LoVo (cell line): ENCODE measurements at regions not wholly inside any gene's neighbourhood (a gene's known extent, or its start where the extent isn't known, plus 50 kb on each side); places are given as distances from the start of the nearest gene placed in this dataset.

Experiments
- DNase-seq: peaks from one replicate; pipeline ENCODE4 v3.0.0-alpha.2; 2016; ENCODE audit warnings: low spot score

DNA sequence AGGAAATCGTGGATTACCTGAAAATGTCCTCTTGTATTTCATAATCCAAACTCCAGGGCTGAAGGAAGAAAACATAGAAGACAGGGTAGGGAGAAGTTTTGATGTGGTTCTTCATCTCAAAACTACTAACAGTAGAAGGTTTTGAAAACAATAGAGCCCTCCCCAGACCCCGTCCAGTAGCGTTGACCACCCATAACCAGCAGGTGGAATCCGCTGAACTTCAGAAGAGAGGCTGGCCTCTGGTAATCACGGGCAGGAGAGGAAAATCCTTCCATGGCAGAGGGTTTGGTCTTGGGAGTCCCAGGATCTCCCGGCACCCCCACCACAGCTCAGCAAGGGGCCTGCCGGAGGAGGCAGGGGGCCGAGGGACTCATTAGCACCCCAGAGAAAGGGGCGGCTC is 333.4 kb upstream of the RNF32 start:
- DNase-seq = no peak

- no peak for DNase-seq
Measured at GRCh38 chr7:156305351-156305750, 335.2 kb upstream of the RNF32 start.

DNA sequence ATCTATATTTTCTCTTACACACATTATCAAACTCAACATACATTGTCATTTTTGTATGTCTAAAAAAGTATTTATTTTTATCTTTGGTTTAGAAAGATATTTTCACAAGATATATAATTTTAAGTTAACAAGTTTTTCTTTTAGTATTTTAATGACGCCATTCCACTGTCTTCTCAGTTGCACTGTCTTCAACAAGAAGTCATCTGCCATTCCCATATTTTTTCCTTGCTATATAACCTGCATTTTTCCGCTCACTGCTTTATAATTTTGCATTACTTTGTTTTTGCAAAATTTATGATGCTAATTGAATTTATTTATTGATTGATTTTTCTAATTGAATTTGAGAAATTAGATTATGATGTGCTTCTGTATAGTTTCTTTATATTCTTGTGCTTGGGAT is 357.8 kb upstream of the RNF32 start:
- no peak for DNase-seq

DNA sequence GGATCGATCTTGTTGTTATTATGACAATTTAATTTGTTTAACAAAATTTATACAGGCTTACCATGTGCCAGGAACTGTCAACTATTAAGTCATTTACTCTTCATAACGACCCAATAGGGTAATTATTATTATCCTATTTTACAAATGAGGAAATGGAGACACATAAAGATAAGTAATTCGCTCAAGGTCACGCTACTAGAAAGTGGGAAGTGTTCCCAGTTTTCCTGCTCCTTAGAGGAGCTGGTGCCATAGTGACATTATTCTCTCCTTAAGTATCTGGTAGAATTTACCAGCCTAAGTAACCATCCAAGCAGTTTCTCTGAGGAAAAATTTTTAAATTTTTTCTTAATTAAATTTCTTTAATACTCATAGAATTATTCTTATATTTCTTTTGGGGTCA is 360.9 kb upstream of the RNF32 start:
- DNase-seq = no peak

- DNase-seq = no peak
Measured at GRCh38 chr7:156275292-156275691, 365.3 kb upstream of the RNF32 start.

DNA sequence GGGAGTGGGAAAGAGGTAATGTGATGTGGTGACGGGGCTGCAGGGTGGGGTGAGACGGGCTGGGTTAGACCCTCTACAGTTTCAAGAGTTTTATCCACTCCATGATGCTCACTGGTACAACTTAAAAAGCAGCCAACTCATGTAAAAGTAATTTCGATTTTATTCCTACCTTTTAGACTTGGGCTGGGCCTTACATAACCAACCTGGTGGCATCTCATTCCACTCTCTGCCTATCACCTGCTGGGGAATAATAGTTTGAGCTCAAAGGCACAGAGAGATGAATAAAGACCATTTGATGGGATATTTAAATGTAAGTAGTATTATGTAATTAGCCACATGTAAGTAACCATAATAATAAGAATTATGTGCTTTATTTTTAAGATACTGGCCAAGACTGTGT is 366.0 kb upstream of the RNF32 start:
- no peak for DNase-seq

DNA sequence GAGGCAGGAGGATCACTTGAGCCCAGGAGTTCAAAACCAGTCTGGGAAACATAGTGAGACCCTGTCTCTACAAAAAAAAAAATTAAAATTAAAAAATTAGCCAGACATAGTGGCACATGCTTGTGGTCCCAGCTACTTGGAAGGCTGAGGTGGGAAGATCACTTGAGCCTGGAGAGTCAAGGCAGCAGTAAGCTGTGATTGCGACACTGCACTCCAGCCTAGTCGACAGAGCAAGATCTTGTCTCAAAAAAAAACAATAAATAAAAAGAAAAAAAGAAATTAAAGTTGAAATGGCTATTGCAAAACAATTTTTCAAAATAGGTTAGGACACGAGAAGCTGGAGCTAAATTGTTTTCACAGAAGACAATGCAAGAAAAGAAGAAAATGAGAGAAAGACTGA is 379.0 kb upstream of the RNF32 start:
- no peak for DNase-seq

DNA sequence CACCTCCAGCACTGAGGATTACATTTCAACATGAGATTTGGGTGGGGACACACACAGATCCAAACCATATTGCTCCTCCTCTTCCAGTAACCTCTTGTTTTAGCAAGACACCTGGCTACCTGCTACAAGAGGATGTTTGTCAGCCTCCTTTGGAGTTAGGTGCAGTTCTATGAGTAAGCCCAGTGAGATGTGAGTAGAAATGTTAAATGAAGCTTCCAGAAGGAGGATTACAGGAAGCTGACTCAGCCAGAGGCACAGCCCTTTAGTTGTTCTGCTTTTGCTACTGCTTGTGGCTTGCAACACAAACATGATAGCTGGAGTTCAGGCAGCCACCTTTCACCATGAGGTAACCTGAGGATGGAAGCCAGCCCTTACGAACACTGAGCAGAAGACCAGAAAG is 382.7 kb upstream of the RNF32 start:
- DNase-seq = no peak

- no peak for DNase-seq
Measured at GRCh38 chr7:156255635-156256034, 384.9 kb upstream of the RNF32 start.

DNA sequence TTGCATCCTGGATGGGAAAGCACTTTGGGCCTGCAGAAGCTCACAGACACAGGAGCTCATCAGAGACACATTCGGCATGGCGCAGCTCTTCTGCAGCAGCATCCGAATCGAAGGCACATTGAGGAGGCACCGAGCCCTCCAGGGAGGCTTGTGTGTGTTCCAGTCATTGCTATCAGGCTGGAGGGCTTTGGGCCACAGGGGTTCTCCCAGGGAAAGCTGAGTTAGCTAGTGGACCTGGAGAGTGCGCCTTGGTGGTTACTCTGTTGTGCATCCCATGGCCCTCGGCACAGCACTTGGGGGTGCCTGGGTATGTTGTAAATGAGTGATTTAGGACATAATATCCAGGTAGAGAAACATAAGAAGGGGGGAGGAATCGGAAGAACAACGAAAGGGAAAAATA is 388.7 kb upstream of the RNF32 start:
- DNase-seq = no peak

DNA sequence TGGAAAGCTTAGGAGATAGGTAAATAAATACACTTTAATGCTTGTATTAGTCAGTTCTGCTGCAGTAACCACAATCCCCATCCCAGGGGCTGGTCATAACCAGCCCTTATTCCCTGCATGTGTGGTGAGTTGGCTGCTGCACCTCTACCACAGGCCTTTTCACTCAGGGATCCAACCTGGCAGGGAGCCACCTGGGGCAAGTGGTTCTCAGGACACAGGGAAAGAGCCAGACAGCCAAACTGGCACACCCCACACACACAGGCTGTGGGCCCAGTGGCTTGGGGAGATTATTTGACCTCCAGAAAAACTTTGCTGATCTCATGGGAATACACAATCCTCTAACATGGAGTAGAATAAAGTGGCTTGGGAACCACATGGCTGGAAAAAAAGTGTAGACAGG is 400.0 kb upstream of the RNF32 start:
- no peak for DNase-seq

DNA sequence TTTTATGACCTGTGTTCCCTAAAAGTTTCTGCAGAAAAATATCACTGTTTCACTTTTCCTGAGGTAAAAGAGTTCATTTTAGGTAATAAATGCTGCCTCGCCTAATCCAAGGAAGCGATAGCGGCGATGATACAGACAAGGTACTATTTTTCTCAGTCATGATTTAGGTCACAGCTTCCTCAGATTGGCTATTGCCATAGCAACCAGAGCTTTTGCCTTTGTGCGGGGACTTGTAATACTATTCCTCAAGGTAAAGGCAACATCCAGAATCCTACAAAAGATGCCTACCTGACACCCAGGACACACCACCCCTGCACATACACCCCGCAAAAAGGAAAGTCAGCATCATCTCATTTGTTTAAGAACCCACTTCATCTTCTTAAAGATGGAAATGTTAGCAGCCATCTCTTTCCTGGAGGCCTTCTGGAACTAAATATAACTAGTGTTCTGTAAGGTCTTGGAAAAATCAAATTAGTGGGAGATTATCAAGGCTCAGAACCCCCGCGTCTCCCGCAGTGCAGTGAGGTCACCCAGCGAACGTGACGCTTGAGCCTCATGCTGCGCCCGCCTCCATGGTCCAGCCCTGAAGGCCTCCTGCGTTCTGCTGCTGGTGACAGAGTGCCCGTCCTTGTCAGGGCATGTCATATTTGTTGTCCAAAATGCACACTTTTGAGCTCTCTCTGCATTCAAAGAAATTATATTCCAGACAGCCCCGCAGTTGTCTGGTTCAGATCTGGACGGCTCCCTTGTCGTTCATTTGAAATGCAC is 402.0 kb upstream of the RNF32 start:
- DNase-seq = no peak

- DNase-seq = no peak
Measured at GRCh38 chr7:156237614-156238013, 403.0 kb upstream of the RNF32 start.

DNA sequence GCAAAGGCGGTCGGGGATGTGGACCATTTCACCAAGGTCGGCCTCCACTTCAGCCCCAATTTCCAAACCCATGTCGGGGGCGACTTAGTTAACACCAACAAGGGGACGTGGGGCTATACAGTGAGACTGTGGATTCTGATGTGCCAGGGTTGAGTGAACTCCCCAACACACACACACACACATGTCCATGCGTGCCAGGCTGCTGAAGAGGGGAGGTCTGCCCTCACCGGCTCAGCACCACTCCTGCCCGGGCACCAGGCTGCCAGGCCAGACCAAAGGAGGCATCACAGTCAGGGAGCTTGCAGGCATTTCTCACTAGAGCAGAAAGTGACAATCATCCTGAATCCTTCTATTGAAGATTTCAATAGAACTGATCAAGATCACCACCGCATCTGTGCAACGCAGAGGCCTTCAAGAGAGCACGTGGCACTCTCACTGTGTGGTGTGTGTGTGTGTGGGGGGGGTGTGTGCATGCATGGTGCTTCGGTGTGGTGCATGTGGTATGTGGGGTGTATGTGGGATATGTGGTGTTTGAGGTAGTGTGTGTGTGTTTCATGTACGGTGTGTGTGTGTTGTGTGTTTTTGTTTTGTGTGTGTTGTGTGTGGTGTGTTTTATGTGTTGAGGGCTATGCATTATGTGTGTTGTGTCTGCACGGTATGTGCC is 403.5 kb upstream of the RNF32 start:
- DNase-seq = no peak

- no peak for DNase-seq
Measured at GRCh38 chr7:156236181-156236889, 404.2 kb upstream of the RNF32 start.

DNA sequence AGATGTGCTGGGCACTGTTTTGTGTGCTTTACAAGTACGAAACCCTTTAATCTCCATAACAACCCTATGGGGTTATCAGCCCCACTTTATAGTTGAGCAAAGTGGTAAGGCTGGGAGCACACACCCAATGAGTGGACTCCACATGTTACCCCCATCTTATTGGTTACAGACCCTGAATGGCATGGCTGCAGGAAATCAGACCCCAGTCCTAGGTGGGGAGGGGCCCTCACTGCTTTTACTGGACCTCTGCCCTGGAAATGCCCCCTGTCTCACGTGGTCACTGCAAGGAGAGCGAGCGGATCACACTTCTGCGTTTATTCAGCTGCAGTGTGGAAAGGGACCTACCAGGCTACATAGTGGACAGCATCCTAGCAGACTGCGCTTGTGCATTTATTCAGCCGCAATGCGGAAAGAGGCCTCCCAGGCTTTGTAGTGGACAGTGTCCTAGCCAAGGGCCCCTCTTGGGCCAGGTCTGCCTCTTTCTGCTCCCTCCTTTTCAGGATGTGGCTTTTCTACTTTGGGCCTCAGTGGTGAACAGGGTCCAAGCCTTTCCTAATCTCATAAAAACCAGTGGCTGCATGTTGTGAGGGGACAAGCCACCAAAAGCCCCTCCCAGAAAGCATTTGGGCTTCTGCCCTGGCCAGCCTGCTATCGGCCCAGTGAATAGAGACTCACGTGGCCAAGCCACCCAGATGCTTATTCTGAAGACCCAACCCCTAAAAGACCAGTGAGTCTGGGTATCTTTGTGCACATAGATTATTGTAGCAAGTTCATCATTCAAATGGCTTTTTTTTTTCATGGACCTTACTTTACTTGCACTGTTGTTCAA is 405.7 kb upstream of the RNF32 start:
- DNase-seq = no peak

DNA sequence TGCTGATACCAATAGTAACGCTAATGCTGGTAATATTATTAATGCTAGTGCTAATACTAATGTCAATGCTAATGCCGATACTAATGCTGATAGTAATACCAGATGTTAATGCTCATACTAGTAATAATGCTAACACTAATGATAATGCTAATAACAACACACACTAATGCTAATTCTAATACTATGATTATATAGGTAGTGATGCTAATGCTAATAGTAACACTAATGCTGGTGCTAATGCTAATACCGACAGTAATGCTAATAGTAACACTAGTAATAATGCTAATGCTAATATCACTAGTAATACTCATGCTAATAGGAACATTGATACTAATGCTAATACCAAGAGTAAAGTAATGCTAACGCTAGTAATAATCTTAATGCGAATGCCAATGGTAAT is 406.4 kb upstream of the RNF32 start:
- DNase-seq = no peak

DNA sequence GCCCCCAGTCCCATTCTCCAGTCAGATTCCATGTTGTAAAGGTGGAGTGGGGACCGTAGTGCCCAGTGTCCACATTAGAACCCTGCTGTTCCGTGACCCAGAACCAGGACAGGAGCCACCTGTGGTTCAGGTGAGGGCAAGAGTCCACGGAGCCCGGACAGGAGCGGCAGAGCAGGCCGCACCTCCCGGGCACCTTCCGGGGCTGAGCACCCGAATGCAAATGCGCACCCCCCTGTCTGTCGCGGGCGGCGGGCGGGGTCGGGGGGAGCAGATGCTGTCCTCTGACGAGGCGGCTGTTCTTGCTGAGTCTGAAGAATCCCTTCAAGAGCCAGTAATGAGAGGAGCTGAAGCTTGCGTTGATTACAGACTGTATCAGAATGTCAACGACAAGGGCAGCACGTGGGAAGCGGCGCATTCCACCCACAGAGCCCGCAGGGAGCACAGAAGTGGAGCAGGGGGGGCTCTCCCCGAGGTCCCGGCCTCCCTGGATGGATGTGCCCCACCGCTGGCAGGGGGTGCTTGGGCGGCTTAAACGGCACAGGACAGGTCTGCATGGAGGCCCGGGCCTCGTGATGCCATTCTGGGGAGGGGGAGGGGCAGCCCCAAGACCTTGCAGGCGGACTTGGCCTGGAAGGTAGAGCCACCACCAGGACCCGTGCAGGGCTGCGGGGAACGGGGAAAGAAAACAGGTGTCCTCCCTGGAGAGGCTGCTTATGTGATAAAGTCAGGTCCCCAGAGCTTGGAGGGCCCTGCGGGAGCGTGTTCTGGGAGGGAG is 407.5 kb upstream of the RNF32 start:
- no peak for DNase-seq

DNA sequence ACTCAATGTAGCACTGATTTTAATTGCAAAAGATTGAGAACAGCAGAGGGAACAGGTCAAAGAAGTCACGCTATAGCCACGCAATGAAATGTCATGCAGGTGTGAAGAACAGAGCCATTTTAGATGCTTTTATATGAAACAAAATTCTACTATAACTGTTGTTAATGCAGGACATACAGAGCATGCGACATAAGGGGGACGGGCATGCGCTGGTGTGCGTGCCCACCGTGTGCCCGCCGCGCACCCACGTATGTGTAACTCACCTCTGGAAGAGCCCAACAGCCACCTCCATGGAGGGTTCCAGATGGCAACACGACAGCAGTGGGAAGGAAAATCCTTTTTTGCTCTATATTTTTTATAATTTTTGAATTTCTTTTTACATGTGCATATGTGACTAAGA is 410.0 kb upstream of the RNF32 start:
- no peak for DNase-seq

GRCh38 chr7:156224833-156225225 is 412.6 kb upstream of the SHH start:
- no peak for DNase-seq

- DNase-seq = no peak
Measured at GRCh38 chr7:156223935-156224832, 411.9 kb upstream of the SHH start.
